SU-DHL-6 (cell line): ENCODE measurements at regions not wholly inside any gene's neighbourhood (a gene's known extent, or its start where the extent isn't known, plus 50 kb on each side); places are given as distances from the start of the nearest gene placed in this dataset.

ENCODE experiments used
- CTCF ChIP-seq: fragments of 200-600 bp; sonication (generic); IDR thresholded peaks from one replicate; pipeline ENCODE4 v1.5.1; 2017; ENCODE audit warnings: antibody characterized with exemption, mild to moderate bottlenecking, low read length, moderate library complexity; ENCODE audit not compliant: insufficient read depth, poor library complexity, severe bottlenecking
- EZH2phosphoT487 ChIP-seq: fragments of 200-600 bp; sonication (generic), shearing (Covaris generic); conservative IDR thresholded peaks from 2 replicates; pipeline ENCODE4 v1.6.1; 2018; ENCODE audit warnings: mild to moderate bottlenecking, antibody characterized with exemption, low read length, moderate library complexity, mixed read lengths

GRCh38 chr3:31367518-31367917, 165.2 kb upstream of the STT3B start:
- no peak for TF ChIP-seq CTCF
- TF ChIP-seq EZH2phosphoT487, result no peak
